GM19452 (cell line): ENCODE measurements at regions not wholly inside any gene's neighbourhood (a gene's known extent, or its start where the extent isn't known, plus 50 kb on each side); places are given as distances from the start of the nearest gene placed in this dataset.
A peak's percentile ranks its signal among the peaks of the same experiment; 100 is the strongest.
"Not testable (repeated sequence)": the region's sequence is repeated elsewhere in the genome, so short reads cannot be mapped to it uniquely, and the experiment has no call there.

Experiments used
- ATAC-seq: cut with Tn5 transposase; IDR thresholded peaks from one replicate; pipeline ENCODE4 v1.9.1; 2021; ENCODE audit not compliant: unreplicated experiment

DNA sequence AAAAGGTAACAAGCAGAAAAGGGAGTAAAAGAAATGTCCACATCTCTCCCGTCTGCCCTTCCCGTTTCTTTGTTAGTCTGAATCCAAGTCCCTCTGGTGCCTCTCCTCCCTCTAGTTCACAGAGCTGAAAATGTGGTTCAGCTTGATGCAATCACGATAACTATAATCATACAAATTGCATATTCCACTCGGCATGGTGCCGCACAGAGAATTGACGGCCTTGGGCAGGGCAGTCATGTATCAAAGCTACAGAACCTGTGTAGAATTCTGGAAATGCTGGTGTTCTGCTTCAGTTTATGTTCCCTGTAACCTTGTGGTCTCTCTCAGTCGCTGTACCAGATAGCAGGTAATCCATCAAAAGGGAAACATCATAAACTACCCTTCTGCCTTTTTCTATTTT is 562.9 kb upstream of the CBLB start:
- no peak for ATAC-seq

DNA sequence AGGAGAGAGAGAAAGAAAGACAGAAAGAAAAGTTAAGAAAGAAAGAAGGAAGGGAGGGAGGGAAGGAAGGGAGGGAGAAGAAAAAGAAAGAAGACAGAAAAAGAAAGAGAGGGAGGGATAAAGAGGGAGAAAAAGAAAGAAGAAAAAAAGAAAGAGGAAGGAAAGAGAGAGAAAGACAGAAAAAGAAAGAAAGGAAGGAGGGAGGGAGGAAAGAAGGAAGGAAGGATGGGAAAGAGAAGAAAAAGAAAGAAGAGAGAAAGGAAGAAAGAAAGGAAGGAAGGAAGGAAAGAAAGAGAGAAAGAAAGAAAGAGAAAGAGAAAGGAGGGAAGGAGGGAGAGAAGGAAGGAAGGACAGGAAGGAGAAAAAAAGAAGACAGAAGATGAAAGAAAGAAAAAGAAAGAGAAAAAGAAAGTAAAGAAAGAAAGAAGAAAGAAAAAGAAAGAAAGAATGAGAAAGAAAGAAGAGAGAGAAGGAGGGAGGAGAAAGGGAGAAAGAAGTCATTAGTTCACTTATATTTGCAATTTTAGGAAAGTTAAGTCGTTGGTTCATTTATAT is 567.2 kb upstream of the CBLB start:
- ATAC-seq, result no peak

DNA sequence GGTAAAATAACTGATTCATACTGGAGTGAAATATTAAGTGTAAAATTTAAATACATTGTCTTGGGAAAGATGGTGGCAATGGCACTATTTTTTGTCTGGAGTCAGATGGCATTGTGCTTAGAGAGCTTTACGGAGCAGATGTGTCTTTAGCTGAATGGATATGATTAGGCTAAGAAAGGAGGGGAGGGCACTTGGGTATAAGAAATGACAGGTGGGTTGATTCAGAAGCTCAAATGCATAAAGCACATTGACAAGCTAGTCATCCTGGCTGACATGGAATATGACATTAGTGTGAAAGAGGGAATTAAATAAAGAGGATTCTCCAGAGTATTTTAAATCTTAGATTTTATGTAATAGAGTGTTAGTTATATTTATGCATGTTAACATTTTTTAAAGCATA is 570.1 kb upstream of the CBLB start:
- ATAC-seq, result no peak

DNA sequence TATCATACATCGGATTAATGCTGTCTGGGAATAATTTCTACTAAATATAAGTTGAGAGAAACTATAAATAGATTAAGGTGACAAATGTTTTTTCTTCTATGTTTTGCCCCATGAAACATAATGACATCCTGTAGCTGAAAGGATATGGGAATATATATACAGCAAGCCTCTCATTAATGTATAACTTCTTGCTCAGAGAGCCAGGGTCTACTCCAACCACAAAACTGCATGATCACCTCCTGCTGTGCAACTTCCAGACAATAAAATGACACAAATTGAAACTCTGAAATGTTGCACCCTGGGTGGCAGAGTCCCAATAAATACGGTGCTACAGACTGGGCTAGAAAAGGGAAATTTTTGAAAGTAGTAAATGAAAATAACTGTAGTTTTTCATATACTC is 571.9 kb upstream of the CBLB start:
- peak; percentile 76 for ATAC-seq

DNA sequence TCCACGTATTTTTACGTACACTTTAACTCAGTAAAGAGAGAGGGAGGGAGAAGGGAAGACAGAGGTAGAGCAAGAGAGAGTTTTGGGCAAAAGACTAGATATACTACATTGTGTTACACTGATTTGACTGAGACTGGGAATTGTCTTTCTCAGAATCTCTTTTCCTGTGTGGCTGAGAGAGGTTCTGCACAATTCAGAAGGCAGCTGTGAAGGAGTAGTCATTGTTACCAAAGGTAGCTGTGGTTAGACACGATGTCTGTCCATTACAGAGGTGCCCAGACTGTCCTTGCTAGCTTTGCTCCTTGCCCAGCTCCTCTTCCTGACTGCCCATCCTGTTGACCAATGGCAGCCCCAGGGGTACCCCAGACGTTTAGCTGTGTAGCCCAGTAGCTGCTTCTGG is 577.5 kb upstream of the CBLB start:
- no peak for ATAC-seq

DNA sequence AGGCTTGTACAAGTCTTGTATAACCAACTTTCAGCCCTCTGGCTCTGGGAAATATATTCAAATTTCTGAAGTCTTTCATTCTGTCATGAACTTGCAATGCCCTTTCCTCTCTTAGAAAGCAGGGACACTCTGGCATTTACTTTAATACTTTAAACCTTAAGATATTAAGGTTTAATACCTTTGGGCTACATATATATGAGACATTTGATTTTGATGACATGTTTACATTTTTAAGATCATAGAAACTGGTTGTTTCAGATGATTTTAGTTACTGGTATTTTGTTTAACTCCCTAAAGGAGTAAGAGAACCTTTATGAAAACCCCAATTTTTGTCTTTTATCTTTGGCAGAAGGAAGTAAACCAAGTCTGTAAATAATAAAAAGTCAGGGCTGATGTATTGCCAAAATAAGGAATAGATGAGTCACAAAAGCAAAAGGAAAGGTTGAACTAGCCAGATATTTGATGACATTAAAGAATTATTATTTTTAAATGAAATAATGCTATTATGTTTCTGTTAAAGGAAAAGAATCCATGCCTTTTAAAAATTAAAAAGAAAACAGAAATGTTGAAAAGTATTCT is 579.0 kb upstream of the CBLB start:
- ATAC-seq, result no peak

DNA sequence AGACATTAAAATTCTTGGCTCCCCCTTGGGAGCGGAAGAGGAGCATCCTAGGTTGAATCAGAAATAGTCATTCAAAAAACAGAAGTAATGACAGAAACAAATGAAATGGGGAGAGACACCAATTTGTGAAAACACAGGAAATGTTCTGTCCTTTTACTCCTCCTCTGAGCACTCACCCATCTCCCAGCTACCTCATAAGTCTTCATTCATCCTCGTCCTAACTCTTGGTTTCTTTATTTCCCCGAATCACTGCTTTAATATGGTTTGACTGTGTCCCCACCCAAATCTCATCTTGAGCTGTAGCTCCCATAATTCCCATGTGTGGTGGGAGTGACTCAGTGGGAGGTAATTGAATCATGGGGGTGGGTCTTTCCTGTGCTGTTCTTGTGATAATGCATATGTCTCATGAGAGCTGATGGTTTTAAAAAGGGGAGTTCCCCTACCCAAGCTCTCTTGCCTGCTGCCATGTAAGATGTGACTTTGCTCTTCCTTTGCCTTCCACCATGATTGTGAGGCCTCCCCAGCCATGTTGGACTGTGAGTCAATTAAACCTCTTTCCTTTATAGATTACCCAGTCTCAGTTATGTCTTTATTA is 579.7 kb upstream of the CBLB start:
- ATAC-seq, result not testable (repeated sequence)

DNA sequence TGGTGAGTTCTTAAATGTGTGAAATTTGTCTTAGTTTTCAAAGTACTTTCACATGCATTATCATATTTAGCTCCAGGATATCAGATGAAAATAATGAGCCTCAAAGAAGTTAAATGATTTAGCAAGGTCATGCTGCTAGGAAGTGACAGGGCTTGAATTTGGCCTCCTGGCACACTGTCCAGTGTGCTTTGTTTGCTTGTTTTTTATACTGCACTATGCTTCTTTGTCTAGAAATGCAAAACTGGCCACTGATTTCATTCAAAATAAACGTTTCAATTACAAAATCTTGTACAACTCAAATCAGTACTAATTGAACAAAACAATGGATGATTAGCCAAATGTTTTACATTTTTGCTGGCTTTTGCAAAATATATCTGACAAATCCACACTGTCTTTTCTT is 583.3 kb upstream of the CBLB start:
- ATAC-seq, result no peak

DNA sequence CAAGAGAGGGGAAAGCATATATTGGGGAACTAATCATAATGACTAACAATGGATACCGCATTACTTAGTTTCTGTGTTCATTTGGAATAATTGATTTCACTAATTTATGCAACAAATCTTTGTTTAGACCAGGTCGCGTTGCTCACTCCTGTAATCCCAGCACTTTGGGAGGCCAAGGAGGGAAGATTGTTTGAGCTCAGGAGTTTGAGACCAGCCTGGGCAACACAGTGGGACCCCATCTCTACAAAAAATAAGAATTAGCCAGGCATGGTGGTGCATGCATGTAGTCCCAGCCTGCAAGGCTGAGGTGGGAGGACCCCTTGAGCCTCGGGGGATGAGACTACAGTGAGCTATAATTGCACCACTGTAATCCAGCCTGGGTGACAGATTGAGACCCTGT is 585.7 kb upstream of the CBLB start:
- ATAC-seq, result no peak

DNA sequence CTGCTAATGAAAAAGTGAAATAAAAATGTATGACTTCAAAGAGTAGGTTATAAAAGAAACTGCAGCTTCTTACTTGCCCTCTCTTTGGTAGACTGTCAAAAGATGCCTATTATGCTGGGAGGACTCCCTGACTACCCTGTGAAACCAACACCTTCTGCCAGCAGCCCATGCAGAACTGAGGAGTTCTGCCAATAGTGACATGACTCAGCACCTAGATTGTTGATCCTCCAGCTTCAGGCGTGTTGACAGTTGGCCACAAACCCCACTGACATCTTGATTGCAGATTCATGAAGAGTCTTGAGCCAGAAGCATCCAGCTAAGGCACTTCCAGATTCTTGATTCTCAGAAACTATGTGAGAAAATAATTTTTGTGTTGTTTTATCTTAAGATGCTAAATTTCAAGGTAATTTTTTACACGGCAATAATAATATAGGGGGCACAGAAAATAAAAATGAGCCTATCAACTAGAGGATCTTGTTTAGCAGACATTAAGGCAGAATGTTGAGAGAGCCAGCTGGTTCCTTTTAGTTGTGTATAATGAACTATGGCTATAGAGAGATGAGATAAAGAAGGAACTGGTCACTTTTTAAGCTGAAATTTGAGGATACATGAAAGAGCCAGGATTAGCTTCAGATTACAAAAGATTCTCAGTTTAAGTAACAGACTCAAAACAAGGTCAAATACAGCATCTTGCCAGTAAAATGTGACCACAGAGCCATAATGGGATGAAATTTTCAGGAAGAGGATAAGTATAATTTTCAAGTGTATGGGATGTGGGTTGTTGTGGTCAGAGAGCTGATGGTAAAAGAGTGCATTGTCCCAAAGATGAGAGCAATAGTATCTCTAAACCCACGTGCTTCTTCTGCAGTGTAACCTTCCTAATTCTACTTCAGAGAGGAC is 588.7 kb upstream of the CBLB start:
- peak; percentile 98 for ATAC-seq

DNA sequence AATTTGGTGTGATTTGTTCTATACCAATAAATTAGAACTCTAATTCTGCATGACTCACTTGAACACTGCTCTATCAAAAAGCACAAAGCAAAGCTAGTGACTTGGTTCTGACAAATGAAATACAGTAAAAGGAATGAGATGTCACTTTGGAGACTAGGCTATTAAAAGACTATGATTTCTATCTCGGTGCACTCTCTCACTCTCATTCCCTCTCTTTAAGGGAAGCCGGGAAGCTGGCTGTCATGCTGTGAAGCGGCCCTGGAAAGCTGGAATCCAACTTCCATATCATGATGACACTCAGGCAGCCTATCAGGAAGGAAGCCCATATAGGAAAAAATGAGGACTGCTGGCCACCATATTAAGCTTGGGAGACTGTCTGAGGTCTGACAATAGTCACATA is 590.1 kb upstream of the CBLB start:
- ATAC-seq, result no peak

DNA sequence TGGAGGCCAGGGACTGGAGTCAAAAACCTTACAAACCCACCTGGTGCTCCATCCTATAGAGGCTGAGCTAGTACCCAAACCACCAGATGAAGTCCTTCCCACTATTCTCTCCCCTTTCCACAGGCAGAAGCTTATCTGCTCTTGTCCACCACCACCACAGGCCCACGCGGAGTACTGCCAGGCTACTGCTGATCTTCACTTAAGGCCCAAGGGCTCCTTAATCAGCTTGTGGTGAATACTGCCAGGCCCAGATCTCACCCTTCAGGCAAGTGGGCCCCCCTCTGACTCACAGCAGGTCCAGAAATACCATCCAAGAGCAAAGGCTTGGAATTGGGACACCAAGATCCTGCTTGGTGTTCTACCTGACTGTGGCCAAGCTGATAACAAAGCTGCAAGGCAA is 598.1 kb upstream of the CBLB start:
- ATAC-seq, result no peak

DNA sequence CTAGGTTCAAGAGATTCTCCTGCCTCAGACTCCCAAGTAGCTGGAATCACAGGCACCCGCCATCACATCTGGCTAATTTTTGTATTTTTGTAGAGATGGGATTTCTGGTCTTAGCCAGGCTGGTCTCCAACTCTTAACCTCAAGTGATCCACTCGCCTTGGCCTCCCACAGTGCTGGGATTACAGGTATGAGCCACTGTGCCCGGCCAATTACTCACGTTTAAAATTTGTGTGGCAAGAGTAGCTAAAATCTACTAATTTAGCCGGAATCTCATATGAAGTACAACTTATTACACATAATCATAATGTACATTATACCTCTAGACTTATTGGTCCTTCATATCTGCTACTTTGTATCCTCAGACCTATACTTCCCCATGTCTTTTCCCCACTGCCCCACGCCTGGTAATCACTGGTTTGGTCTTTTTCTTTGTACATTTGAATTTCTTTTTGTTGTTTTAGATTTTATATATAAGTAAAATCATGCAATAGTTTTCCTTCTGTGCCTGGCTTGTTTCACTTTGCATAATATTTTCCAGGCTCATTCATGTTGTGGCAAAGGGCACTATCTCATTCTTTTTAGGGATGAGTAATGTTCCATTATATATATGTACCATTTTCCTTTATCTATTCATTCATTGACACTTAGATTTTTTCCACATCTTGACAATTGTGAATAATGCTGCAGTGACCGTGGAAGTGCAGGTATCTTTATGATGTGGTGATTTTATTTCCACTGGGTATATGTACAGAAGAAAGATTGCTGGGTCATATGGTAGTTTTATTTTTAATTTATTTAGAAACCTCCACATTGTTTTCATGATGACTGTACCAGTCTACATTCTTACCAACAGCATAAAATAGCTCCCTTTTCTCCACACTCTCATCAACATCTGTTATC is 605.0 kb upstream of the CBLB start:
- no peak for ATAC-seq

DNA sequence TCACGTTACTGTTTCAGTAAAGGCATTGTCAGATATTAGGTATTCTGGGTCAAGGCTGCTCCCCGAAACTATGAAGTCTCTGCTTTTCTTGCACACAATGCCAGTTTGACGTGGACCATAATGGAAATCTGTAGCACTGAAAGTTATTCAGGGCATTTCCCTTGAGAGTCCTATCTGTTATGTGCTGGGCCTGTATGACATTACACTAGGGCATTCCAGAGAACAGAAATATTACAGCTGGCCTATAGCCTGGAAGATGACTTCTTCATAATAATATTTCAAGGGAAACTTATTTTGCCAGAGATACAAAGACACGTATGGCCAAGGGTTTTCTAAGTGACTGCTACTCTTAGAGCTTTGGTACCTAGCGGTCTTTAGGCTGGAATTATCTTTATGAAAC is 613.6 kb upstream of the CBLB start:
- no peak for ATAC-seq

DNA sequence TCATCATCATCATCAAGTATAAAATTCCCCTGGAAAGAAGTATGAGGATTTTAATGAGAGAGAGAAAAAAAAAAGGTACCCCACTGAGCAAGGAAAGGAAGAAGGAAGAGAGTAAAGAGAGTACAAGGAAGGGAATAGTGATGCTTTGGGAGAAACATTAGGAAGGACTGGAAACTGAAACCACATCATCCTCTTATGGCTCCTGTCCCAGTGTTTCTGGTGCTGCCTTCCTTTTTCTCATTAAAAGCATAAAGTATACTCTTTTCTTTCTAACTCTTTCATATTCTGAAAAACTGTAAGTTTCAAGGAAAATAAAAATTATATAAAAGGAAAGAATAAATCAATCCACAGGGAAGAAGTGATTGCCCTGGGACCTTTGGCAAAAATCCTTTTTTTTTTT is 616.4 kb upstream of the CBLB start:
- ATAC-seq, result no peak

DNA sequence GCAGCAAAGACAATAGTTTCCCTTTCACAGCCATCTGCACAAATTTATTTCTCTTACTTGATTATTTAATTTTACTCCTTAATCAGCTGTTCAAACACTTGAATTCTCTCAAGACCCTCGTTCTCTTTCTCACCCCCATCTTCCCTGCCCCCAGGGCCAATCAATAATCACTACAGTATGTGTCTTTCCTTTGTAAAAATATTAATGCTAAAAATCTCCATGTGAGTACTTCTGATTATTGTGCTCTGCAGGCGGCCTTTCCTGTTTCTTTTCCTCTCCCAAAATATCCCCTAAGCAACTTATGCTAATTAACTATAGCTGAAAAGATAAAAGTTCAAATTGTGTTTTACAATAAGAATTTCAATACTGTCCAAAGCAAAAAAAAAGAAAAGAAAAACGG is 617.0 kb upstream of the CBLB start:
- no peak for ATAC-seq

DNA sequence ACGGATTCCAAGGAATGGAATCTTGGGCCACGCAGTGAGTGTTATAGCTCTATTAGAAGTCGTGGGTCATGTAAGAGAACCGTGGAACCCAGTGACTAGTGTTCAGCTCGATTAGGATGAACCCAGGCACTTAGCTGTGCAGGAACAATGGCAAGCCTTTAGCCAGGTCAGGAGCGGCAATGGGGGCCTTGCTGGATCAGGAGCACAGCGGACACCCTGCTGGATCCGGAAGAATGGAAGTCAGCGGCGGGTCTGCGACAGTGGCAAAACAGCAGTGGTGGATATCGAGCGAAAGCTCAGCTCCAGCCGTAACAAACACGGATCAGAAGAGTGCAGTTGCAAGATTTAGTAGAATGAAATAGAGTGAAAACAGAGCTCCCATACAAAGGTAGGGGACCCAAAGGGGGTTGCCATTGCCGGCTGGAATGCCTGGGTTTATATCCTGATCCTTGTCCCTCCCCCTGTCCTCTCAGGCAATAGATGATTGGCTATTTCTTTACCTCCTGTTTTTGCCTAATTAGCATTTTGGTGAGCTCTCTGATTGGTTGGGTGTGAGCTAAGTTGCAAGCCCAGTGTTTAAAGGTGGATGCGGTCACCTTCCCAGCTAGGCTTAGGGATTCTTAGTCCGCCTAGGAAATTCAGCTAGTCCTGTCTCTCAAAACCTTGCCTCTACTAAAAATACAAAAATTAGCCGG is 618.3 kb upstream of the CBLB start:
- ATAC-seq, result not testable (repeated sequence)

DNA sequence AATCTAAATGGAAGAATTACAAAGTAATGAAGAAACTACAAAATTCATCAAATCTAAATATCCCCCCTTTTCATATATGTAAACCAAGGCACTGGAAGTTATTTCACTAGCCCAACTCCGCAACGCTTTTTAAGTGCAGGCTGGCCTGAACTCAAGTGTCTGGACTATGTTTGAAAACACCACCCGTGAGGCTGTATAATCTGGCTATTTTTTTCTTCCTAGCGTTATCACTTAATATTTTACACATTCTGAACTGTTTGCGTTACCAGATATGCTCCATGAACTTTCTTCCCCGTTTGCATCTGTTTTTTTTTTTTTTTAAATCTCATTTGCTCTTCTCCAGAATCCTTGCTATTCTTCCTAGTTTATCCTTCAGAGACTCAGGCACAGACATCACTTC is 619.5 kb upstream of the CBLB start:
- ATAC-seq, result no peak

DNA sequence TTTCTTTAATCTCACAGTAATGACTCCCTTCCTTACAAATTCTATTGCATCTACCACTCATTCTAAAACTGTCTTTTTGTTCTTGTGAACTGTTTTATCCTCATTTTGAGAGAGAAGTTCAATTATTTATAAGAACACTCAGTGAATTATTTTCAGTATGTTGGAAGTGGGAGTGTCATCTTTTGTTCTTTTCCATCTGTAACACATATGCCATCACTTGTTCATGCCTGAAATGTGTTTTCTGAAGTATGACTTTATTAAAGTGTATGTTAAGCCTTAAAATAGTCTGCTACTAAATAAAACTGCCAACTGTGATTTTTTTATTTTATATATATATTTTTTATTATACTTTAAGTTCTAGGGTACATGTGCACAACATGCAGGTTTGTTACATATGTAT is 623.0 kb upstream of the CBLB start:
- no peak for ATAC-seq

DNA sequence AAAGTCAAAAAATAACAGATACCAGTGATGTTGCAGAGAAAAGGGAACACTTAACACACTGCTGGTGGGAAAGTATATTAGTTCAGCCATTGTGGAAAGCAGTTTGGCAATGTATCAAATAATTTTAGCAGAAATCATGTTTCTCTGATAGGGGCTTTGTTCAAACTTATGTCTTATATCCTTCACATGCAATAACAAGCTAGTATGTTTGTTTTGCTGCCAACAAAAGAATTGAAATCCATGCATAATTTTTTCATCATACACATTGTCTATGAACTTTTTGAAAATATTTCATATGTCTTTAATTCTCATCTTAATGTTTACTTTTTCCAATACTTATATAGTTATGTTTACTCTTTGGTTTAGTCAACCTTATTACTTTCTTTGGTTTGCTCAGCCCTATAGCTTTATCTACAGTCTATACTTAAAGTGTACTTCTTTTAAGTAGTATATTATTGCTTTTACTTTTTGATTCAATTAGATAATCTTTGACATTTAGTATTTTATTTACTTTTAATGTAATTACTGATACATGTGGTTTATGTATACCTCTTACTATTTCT is 639.6 kb upstream of the CBLB start:
- no peak for ATAC-seq
